ENCODE measurements at regions not wholly inside any gene's neighbourhood (a gene's known extent, or its start where the extent isn't known, plus 50 kb on each side); places are given as distances from the start of the nearest gene placed in this dataset.

GRCh38 chr14:105943973-105944602, 417.7 kb downstream of the TMEM121 start (continued):
- TF ChIP-seq ATF5 (CRISPR knock-in tag; IDR thresholded peaks at IDR 0.05; ENCODE audit: low read depth) (no peak), PAXIP1 (CRISPR knock-in tag; conservative IDR thresholded peaks at IDR 0.05) (peak; percentile 77), ARID5B (CRISPR knock-in tag; IDR thresholded peaks at IDR 0.05) (peak; percentile 21; the same call in 1 of the 2 replicates), ZNF574 (CRISPR knock-in tag; IDR thresholded peaks at IDR 0.05) (peak; percentile 22; the same call in 1 of the 2 replicates), ZMYM3 (CRISPR knock-in tag; IDR thresholded peaks at IDR 0.05) (0 out of 2 replicates have a peak, but pooled peaks have one; percentile 19), HNF4A (CRISPR knock-in tag; IDR thresholded peaks at IDR 0.05) (peak; percentile 90), HNF4G (IDR thresholded peaks at IDR 0.05; ENCODE audit: borderline replicate concordance, low read depth, low read length) (peak; percentile 43; the same call in 1 of the 2 replicates), HNF4G (CRISPR knock-in tag; IDR thresholded peaks at IDR 0.05; ENCODE audit: borderline replicate concordance, low read depth) (peak; percentile 57; the same call in 1 of the 2 replicates)

All from HepG2 (cell line).